NCI-H1694 treated with DMSO at 0.1 percent for 48 hours (cell line): ENCODE measurements at regions not wholly inside any gene's neighbourhood (a gene's known extent, or its start where the extent isn't known, plus 50 kb on each side); places are given as distances from the start of the nearest gene placed in this dataset.

Experiments used
- DNase-seq: peaks from one replicate; lab custom pipeline; 2025; lab: John Stamatoyannopoulos, UW

DNA sequence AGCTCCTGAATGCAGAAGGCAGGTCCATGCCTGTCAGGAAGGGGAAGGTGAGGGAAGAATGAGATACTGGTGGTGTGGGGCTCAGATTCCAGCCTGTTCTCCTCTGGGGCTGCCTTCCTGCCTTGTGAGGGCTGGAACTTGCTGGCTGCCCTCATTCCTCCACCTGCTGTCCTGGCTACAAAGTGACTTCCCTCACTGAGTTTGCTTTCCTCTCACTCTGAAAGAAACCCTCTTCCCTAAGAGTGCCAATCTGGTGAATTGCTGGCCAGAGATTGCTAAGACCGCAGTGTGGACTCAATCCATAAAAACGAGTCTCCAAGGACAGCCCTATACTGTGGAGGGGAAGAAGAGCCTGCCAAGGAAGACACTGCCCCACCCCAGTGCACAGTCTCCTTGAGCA is 664.4 kb upstream of the HS6ST1 start:
- no peak for DNase-seq

DNA sequence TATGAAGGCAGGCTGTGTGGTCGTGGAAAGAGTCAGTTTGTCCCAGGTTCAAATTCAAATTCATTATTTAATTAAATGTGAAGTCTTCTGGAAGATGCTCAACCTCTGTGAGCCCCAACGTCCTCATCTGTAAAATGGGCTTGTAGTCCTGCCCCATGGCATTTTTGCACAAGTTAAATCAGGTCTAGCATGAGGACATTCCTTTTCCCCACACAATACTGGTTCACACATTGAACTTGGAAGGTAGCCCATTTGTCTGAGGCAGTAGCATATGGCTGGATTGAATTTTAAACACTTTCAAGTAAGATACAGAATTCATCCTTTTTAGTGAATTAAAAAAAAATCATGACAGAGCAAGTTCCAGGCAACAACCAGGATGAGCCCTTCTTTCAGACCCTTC is 665.4 kb upstream of the HS6ST1 start:
- peak; percentile 46 for DNase-seq

DNA sequence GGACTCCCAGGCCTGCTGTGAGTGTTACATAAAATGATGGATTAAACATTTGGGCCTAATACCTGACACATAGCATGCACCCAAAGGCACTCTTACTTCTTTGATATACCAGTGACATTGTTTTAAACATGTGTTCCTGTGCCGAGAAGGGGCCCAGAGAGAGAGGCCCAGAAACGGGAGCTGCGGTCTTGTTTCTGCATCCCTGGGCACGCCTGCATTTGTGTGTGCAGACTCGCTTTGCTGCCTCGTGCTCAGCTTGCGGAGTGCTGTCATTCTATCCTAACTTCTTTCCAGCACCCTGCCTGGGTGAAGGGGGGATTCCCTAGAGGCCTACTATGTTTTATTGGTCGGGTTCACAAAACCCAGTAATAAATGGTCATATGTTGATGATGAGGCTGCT is 666.2 kb upstream of the HS6ST1 start:
- DNase-seq = no peak

DNA sequence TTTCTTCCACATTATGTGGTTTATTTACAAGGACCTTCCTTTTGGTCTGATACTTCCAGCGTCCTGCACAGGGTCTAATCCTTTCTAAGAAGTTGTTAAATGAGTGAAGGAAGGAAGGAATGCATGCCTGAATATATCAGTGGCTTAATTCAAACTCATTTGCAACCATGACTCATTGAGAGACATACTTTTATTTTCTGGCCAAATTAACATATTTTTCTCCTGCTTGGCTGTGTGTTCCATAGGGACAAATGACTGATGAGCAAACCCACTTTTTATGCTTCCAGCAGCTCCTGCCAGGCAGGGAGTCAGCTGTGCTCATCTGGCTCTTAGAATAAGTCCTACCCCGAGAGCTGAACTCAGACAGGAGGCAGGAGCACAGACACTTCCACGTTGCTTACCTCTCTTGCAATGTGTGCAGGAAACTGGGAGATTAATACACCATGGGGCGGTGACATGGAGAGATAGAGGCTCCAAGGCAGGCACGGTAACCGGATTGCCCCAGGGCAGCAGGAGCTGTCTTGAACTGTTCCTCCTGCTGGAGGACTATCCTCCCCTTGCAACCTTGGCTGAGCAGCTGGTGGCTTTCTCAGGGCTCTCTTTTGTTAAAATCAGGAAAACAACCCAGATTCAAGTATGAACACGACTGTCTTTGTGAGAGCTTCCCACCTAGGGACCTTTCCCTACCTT is 667.5 kb upstream of the HS6ST1 start:
- DNase-seq = peak; percentile 32

DNA sequence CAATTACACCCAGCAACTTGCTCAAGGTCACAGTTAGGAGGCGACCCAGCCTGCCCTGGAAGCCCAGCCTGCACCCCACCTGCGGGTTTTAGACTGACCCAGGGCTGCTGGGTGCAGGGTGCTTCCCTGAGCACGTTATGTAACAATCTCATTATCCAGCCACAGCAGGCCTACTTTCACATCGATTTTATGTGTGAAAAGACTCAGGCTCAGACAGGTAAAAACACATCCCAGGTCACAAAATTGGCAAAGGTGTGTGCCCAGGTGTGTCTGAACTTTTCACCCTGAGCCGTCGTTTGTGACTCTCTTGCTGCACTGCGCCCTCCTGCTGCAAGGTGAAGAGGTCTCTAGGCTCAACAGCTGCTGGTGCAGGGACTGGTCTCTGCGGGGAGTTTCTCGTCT is 668.2 kb upstream of the HS6ST1 start:
- DNase-seq = no peak

DNA sequence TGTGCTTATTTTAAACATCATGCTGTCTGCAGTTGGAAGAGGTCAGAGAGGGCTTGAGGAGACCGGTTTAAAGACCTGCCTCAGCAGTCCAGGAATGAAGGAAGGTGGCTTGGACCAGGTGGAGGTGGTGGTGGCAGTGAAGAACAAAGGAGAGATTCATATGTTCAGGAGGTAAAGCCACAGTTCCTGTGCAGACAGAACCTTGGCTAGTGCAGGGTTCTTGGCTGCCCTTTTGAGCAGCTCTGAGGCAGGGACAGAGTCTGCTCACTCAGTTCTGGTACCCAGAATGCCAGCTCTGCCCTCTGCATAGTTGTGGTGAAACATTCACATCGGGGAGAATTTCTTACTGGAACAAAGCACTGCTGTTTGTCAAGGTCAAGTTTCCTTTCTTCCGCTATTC is 669.7 kb upstream of the HS6ST1 start:
- no peak for DNase-seq

DNA sequence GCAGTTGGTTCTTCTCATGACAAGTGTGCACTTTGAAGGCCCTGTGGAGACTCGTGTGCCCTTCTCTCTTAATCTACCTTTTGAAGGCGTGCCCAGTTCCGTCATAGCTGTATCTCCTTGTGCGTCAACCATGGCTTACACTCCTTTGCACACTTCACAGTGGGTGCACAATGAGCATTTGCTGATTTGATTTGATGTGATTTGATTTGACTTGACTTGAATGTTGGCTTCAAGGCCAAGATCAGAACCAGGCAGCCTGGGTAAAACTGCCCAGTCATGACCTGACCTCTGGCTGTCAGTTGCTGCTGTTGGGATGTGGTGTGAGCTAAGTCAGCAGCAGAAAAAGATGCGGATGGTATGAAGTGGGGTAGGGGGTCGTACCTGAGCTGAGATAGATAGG is 670.3 kb upstream of the HS6ST1 start:
- no peak for DNase-seq

DNA sequence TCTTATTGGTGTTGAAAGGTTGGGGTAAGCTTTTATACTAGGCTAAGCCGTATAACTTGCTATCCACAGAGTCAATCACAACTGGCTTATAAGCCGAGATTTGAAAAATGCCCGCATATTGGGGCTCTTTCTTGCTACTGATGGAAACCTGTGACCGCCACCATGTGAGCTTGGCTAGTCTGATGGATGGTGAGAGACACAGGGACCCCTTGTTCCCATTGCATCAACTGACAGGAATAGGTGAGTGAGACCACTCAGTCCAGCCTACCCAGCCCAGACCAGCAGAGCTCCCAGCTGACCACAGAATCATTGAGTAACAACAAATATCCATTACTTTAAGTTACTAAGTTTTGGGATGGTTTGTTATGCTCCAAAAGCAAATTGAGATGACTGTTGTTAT is 676.4 kb upstream of the HS6ST1 start:
- no peak for DNase-seq

DNA sequence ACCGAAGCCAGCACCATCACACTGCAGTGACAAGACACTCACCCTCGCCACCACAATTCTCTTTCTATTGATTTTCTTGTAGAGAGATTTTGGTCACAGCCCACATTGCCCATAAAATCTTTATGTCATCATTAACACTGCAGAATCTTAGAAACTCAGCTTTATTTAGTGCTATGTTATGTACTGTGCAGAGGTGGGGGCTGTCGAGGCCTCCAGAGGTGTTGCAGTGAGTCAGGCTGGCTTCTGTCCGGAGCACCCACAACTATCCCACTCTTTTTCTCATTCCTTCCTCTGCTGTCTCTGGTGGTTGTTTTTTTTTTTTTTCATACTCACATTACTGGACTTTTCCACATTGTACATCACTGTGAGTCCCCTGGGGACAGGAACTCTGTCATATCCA is 677.4 kb upstream of the HS6ST1 start:
- no peak for DNase-seq

DNA sequence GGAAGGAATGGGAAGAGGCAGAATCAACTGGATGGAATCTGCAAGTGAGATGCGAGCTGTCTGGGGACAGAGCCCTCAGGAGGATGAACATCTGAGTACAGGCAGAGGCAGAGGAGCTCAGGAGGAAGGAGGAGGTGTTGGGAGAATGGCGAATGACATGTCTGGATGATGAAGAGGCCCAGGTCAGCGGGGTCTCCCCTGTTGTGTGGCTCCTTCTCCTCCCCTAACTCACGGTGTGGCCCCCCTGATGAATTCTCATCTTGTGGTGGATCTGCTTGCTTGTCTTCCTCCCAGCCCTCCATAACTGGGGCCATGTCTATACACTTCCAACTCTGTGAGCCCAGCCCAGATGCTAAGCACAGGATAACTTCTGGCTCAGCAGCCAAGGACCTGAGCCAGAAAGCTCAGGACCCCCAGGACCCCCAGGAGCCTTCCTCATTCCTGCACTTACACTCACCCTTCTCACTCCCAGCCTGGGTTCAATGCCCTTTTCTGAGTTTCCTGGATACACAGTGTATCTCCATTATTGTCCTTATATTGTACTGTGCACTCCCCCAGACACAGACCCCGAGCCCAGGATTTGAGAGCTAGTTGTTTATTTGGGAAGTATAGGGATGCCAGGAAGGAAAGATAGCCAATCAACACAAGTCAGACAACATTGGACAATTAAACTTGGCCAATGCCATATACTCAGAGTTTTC is 678.6 kb upstream of the HS6ST1 start:
- DNase-seq = no peak

DNA sequence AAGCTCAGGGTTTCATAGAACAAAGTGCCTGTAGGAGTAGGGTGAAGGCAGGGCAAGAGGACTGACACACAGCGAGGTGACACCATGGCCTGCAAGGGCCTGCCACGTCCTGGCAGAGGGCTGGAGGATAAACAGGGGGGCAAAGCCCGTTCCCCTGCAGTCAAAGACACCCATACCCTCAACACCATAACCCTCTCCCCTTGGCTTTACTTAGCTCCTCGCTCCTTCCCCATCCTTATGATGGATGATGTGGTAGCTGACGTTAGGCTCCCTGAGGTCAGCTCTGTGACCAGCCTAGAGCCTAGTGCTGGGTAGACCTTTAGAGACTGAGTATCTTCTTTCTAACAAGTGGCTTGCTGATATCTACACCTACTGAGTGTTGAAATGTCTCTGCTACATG is 683.3 kb upstream of the HS6ST1 start:
- DNase-seq = no peak

DNA sequence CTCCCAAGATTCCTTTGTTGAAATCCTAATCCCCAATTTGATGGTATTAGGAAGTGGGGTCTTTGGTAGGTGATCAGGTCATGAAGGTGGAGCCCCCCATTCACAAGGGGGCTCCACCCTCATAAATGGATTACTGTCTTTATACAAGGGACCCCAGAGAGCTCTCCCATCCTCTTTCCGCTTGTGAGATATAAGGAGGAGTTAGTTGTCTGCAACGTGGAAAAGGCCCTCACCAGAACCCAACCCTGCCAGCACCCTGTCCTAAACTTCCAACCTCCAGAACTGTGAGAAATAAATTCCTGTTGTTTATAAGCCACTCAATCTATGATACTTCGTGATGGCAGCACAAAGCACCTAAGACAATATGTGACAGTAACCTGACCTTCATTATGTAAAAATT is 684.1 kb upstream of the HS6ST1 start:
- DNase-seq = no peak

DNA sequence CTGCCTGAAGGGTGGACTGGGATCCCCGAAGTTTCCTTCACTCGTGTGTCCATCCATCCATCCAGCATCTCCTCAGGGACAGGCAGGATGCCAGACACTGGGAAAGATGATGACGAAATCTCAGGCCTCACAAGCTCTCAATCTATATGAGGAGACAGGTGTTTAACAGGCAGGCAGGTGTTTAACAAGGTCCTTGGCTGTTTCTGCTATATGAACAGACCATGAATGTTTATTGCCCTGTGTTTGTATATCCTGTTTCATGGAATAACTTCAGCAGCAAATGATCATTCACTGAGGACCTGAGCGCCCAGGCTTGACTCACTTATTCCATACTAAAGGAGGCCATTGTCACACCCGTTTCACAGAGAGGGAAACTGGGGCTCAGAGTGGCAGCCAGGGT is 685.8 kb upstream of the HS6ST1 start:
- DNase-seq = no peak

DNA sequence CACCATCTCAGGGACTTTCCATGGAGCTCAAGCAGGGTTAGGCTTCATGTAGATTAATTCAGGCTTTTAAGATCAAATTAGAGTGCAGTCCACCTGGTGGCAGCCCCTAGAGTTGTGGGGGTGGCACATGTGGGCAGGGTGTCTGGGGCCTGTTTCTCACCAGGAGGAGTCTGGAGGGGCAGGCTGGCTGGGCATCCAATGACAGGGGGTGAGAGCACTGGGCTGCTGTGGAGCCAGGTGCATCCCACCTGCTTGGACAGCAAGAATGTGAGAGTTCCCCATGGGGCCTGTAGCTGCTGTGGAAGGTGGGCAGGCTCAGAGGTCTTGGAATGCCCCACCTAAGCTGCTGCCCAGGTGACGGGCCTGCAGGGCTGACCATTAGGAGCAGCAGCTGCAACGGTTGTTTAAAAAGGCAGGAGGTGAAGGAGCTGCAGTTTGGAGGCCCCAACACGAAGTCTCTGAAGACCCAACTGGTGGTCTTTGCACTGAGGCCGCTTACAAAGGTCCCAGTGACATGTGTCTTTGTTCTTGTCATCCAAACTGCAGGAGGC is 686.3 kb upstream of the HS6ST1 start:
- DNase-seq = no peak

DNA sequence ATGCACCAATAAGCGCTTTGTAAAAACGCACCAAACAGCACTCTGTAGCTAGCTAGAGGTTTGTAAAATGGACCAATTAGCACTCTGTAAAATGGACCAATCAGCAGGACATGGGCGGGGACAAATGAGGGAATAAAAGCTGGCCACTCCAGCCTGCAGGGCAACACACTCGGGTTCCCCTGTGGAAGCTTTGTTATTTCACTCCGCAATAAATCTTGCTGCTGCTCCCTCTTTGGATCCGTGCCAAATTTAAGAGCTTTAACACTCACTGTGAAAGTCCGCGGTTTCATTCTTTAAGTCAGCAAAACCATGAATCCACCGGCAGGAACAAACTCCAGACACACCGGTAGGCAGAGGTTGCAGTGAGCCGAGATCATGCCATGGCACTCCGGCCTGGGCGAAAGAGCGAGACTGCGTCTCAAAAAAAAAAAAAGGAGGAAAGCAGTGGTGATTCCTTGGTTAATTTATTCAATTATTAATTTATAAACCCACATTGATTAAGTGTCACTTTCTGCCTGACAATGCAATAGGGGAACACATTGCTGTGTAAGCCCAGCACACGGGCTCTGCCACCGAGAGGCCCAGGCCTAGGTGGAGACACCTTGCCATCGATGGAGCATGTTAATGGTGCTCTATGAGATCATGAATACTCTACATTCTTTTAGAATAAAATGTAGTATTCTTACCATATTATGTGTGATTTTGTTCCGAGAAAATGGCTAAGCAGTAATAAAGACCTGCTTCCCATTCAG is 687.6 kb upstream of the HS6ST1 start:
- DNase-seq = no peak

DNA sequence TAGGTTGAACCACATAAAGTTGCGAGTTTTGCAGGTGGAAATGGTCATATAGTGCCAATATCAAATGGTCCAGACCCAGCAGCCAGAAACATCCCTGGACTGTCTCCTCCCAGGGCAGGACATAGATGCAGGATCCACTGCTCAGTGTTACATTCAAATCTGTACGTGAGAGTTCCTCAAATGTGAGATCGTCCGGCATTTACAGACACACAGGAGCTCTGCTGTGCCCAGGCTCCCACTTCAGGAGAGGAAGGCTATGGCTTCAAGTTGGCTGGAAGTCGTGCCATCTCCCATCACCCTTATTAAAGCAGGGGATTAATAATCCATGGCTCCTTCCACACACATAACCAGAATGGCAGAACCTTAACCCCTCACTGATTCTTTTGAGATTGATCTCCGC is 688.2 kb upstream of the HS6ST1 start:
- no peak for DNase-seq

DNA sequence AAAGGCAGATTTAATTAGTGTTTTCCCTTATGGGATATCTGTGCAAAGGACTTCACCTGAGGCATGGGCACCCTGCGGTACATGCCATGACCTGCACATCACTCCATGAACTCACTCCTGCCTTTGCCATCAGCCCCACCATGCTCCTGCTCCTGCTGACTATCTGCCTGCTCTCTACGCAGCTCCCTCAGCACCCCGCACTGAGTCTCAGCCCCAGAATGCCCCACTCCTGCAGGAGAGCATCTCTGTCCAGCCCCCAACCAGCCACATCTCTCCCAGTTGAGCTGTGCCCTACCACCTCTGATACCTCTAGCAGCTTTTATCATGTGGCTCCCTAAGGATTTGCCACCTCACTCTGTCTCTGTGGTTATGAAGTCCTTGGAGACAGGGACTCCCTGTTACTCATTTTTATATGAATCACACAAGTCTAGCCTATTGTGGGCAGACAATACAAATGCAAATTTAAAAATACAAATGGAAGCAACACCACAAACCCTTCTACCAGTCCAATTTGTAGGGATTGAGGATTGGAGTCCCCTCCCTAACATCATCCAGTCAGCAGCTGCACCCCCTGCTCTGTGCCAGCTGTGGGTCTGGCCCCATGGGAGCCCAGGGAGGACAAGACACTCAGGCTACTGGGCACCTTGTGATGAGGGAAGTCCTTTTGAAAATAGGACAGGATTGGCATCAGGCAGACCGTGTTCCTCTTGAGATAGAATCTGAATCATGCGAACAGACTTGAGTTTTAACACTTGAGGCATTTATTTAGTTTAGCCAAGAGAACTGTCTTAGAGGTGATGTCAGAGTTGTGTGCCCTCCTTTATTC is 689.6 kb upstream of the HS6ST1 start:
- DNase-seq = no peak

DNA sequence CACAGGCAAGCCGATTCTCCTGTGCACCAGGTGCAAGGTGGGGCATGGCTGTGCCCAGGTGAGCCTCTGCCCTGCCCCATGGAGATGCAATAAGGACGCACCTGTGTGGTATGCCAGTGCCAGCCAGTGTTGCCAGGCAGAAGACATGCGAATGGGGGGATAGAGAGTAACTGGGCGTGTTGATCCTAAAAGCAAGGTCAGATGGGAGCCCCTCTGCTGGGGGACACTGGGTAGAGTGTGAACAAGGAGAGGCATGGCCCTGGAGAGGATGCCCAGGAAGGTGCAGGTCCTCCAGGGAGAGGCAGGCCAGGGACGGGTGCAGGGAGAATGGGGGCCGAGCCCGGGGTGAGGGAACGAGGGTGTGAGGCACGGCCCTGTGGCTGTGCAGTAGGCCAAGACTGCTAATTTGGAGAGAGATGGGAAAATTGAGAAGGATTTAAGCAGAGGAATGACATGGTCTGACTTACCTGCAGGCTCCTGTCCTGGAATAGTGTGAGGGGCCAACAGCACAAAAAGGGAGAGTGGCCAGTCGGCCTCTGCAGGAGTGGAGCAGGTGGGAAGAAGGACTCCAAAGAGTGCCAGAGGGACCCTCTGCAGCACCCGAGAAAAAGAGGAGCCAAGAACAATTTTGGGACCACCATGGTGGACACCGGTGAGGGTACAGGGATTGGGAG is 690.4 kb upstream of the HS6ST1 start:
- no peak for DNase-seq

DNA sequence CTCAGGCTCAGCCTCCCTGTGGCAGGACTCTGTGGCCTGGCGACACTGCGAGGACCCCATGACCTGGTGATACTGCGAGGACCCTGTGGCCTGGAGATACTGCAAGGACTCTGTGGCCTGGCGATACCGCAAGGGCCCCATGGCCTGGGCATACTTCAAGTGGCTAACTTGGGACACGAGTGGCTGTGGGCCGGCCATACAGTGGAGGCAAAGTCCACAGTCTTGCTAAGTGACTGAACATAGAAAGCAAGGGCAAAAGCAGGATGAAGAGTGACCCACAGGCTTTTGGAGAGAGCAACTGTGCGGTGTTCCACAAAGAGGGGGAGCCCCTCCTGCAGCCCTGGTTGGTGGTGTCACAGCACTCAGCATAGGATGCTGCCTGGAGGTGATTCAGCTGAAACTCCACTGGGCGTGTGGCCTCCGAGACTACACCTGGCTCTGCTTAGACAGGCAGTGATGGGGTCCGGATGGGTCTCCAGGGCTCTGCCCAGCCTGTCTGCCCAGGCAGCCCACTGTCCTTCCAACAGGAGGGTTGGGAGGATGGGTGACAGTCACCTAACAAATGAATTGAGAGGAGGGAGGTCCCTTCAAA is 691.0 kb upstream of the HS6ST1 start:
- DNase-seq = no peak

DNA sequence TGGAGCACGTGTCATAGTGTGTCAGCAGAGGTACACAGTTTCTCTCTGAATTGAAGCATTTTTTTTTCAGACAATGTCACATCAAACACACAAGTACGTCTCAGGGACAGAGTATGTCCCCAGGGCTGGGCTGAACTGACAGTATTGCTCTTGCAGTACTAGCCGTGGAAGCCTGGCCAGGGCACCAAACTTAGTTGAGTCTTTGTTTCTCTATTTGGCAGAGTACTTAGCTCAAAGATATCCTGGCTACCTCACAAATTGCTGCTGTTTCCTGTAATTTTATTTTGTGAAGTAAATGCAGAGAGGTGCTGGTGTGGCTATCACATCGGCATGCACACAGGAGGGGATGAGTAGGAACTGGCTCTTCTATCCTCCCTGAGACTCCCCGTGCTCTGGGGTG is 691.6 kb upstream of the HS6ST1 start:
- no peak for DNase-seq

DNA sequence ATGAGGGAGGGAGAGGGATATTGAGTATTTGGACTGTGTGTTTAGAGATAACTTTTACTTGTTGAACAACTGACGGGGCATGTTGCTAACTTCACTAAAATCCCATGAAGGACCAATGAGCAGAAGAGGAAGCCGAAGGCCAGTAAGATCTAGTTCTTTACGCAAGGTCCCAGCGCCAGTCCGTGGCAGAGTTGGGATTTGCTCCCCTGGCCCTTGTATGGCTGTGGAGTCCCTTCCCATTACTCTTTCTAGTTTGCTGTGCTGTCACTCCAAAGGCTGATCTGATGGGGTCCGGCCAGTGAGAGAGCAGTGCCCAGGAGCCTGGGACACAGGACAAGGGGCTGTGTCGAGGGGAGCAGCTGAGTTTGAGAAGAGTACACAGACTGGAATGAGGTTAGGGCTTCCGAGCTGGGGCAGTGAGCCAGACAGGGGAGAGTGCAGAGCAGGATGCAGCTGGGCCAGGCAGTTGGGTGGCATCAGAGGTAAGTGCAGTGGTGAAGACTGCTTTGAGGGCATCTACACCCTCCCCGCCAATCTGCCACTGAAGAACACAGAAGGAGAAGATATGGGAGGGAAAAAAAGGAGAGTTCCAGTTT is 692.9 kb upstream of the HS6ST1 start:
- no peak for DNase-seq
